RPMI8226 (cell line): ENCODE measurements at regions not wholly inside any gene's neighbourhood (a gene's known extent, or its start where the extent isn't known, plus 50 kb on each side); places are given as distances from the start of the nearest gene placed in this dataset.
"Not testable (repeated sequence)": the region's sequence is repeated elsewhere in the genome, so short reads cannot be mapped to it uniquely, and the experiment has no call there.

ENCODE experiments used
- DNase-seq: peaks from one replicate; pipeline ENCODE4 v3.0.0-alpha.2; 2015

DNA sequence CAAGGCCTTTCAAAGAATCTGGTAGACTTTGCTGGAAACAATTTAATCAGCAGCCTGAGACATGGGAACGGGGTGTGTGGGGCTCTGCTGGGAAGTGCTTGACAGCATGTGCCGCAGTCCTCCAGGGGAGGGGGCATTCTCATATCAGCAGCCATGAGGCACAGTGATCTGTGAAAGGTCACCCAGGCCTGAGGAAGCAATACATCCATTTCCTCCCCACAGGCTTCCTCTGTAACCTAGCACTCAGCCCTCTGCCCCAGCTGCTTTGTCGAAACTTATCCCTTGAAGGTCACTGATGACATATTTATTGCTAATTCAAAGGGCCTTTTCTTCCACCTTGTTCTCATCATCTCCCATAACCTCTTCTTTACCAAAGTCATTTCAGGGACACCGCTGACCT is 103.3 kb downstream of the TNFAIP3 start:
- DNase-seq = no peak

DNA sequence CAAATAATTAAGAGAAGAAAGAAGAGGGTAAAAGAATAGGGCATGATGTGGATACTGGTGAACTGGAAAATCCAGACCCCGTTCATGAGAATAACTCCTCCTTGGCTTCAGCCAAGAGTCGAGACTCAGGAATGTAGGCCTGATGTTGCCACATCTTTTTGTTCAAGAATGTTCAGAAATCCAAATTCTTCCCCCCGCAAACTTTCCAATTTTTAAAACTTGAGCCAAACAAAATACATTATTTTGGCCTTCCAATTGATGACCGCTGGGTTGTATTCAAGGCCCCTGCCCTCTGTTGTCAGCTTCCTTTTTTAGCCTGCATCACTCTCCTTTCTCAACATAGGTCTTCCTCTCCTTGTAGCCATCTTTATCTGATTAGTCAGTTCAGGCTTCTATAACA is 106.1 kb downstream of the TNFAIP3 start:
- DNase-seq = no peak

DNA sequence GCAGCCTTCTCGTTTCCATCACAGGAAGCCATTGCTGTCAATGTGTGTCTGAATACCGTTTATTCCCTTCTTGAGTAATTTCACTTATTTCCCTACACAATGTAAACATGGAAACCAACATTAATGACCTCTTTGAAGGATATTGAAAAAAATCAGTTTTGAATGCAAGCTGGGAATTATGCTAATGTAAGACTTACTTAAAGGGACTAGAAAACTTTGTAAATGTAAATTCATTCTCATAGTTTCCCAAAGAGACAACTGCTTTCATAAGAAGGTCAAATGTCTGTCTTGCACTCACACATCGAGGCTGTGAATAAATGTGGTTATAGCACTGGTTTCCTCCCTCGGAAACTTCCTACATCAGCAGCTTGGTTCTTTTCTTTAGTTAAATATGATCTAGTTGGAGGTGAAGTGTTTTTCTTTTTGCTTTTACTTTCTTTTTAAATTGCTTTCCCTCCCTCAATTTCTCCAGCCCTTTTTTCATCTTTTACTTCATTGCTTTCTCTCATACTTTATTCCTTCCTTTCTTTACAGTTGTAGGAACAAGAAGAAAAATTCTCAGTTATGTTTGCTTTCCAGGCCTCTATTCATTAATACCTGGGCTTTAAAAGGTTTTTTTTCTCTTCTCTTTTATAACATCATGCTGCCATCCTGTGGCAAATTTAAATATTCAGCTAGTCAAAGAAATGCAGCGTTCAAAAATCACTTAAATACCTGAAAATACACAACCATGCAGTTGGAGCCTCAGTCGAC is 108.3 kb downstream of the TNFAIP3 start:
- DNase-seq = peak; percentile 33

DNA sequence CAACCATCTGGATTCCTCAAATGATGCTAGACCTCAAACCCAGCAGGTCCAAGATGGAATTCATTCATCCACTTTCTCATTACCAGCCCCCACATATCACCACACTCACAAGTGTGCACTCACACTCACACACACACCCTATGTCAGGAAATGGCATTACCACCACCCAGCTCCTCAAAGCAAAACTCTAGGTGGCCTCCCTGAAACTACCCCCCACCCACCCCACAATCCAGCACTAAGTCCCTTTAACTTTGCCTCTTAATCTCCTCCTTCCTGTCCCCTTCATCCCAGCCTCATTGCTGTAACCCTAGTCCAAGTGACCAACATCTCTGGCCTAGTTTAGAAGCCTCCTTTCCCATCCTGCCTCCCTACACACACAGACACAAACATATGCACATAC is 109.4 kb downstream of the TNFAIP3 start:
- DNase-seq = no peak

DNA sequence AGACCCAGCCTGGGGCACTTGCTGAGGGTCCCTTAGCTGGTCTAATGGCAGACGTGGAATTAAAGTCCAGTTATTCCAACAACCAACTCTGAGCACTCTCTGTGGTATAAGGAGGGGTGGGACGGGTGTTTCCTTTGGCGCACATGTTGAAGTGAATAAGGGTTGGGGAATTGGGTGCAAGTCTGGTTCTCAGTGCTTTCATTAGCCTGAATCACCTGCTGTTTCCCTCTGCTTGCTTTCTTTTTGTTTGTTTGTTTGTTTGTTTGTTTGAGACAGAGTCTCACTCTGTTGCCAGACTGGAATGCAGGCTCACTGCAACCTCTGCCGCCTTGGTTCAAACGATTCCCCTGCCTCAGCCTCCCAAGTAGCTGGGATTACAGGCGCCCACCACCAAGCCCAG is 110.1 kb downstream of the TNFAIP3 start:
- no peak for DNase-seq

DNA sequence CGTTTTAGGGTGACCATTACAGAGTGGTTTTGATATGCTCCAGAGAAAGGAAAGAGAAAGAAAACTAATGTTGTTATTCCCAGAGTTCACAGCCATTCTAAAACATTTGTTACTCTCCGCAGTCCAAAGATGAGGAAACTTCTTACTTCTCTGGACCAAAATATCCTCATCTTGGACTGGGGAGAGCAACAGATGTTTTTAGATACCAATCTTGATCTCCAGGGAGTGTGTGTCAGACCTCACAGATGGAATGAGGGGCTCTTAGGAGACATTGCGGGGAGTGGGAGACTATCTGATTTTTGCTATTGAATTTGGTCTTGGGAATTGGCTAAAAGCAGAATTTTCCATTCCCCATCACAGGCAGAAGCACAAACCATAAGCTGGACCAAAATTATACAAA is 110.8 kb downstream of the TNFAIP3 start:
- DNase-seq = no peak

DNA sequence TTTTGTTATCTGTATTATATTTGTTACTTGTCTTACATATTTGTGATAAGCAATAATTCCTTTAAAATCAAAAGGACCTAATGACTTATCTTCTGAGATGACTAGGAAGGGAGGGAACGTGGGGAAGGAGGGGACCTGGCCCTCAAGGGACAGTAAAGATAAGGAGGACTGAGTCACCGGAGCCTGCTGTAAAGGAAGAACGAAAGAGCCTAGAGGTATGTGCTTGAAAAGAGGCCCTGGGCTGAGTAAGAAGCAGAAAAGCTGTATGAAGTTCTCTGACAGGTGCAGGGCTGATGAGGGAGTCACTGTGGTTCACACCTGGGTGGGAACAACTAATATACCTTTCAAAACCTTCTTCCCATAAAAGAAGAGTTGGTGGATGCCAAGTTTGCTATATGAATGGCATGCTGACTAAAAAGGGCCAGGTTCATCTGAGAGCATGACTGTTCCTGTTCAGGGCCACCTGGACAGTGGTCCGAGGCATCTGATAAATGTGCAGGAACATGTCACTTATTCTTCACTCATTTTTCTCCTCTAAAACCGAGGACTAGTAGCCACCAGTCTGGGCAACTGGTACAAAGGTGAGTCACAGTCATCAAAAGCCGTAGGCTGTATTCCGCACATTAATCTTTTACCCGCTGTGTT is 111.3 kb downstream of the TNFAIP3 start:
- no peak for DNase-seq

DNA sequence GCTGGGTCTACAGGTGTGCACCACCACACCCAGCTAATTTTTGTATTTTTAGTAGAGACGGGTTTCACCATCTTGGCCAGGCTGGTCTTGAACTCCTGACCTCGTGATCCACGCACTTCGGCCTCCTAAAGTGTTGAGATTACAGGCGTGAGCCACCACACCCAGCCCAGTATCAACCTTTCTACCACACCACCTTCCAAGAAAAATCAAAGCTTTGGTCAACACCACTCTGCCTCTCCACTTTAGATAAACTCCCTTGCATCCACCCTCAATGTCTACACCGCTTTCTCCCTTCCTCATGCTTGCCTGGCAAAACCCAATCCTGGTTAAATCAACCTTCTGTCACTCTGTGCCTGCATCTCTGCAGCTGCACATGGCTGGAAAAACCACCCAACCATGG is 112.2 kb downstream of the TNFAIP3 start:
- not testable (repeated sequence) for DNase-seq

DNA sequence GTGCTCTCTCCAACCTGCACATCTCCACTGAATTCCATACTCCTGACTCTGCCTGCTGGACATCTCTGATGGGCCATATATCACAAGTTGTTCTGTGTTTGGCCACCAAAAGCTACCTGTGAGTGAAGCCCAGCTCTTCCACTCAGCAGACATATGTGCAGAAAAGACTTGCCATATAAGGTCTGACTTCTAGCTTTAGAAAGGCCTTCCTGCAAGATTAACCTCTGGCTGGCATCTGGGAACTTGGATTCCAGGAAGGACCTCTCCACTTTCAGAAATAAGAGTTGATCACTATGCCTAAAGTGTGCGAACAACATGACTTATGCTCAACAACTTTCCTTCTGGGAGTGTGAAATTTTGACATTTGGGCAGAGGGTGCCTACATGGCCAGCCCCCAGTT is 113.7 kb downstream of the TNFAIP3 start:
- DNase-seq = no peak

DNA sequence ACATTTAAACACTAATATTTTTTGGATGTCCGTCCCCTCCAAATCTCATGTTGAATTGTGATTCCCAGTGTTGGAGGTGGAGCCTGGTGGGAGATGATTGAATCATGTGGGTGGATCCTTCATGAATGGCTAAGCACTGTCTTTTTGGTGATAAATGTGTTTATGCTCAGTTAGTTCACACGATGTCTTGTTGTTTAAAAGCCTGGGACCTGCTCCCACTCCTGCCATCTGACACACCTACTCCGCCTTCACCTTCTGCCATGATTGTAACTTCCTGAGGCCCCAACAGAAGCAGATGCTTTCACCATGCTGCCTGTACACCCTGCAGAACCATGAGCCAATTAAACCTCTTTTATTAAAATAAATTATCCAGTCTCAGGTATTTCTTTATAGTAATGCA is 114.7 kb downstream of the TNFAIP3 start:
- DNase-seq = no peak

DNA sequence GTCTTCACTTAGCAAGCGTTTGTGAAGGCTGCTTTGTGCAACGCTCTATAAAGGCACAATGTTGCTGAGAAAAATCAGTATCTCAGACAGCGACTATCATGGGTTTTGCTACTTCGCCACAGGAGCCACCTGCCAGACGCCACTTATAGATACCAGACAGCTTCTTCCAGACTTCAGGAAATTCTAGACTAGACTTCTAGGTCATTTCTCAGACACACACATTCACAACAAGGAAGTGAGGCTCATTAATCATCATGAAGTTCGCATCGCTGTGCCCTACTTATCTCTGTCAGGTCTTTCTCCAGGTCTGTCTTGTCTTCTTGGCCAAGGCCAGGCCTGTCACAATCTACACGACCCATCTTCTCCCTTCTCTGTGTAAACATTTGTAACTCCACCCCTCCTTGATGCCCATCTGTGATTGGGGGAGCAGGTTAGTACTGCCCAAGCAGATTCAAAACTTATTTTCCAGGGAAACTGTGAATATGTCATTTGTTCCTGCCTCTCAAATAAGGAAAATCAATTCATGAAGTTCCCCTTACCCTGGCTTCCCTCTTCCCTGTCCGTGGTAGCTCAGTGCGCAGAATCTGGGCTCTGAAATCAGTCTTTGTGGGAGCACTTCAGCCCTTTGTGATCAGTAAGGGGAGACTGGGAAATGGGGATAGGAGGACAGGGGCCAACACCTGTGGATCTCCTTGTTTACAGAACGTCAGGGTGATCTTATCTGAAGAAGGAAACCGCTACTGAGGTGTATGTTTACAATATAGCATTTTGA is 115.5 kb downstream of the TNFAIP3 start:
- DNase-seq = no peak

DNA sequence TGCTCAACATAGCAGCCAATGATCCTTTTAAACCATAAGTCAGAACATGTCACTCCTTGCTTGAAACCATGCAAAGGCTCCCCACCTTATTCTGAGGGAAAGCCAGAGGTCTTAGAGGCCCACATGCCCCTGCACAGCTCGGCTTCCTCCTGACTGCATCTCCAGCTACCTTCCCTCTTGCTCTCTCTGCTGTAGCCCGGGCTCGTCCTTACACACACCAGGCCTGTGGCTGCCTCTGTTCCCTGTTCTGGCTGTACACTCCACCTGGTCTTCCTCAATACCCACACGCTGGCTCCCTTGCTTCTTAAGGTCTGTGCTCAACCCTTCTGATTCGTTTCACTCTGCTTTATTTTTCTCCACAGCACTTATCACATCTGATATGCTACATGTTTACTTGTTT is 116.2 kb downstream of the TNFAIP3 start:
- DNase-seq = no peak

DNA sequence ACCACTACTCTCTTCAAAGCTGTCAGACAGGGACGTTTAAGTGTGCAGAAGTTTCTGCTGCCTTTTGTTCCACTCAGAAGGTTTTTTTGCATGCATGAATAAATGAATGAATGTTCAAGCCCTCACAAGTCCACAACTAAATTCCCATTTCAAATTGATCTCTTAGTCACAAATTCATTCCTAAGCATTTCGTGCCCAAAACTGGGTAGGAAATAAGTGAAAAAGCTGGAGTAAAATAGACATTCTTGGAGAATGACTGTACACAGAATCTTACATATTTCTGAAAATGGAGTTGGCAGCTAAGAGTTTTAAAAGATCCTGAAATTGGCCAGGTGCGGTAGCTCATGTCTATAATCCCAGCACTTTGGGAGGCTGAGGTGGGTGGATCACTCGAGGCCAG is 117.6 kb downstream of the PERP start:
- DNase-seq = no peak

DNA sequence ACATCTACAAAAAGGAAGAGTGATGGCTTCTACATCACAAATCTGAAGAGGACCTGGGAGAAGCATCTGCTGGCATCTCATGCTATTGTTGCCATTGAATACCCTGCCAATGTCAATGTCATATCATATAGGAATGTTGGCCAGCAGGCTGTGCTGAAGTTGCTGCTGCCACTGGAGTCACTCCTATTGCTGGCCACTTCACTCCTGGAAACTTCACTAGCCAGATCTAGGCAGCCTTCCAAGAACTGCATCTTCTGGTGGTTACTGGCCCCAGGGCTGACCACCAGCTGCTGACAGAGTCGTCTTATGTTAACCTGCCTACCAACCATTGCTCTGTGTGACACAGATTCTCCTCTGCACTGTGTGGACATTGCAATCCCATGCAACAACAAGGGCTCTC is 111.8 kb downstream of the PERP start:
- DNase-seq = no peak

DNA sequence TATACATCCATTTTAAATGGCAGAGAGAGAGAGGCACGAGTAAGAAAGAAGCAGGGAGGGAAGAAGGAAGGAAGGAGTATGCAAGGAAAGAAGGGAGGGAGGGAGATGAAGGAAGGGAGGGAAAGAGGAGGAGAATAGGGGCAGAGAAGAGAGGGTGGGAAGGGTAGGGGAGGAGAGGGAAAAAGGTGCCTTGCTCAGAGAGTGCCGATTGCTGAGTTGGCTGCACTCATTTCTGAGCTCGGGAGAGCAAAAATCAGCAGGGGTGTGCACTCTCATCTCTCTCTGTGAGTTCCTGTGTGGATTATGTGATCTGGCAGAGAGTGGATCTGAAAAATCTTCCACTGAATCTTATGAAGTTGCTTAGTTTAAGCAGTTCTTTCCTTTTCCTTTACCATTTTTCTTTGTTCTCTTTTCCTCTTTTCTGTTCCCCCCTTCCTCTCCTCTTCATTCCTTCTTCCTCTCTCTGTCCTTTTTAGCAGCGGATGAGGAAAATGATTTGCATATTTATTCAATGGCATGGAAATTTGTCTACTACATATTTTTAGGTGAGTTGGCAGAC is 108.7 kb downstream of the PERP start:
- no peak for DNase-seq

DNA sequence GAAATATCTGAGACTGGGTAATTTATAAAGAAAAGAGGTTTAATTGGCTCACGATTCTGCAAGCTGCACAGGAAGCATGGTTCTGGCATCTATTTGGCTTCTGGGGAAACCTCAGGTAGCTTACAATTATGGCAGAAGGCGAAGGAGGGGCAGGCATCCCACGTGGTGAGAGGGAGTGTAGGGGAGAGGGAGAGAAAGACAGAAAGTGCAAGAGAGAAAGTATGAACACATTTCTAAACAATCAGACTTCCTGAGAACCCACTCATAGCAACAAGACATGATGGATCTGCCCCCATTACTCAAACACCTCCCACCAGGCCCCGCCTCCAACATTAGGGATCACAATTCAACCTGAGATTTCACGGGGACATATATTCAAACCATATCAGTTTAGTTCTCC is 107.4 kb downstream of the PERP start:
- DNase-seq = no peak

DNA sequence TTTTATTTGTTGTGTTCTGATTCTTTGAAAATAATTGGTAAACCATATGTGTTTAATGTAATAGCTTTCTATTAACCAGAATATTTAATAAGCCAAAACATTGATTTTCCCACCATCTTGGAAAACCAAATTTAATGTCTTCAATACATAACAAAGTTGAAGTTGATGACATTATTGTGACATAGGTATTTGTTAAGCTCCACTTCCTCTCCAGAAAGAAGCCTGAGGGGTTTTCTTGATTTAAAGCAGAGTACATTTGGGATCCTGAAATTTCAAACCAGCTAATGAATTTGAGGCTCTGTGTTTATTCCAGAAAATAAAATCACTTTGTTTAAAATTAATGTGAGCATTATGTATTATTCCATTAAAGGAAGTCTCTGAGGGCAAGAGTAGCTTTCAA is 106.3 kb downstream of the PERP start:
- DNase-seq = no peak

DNA sequence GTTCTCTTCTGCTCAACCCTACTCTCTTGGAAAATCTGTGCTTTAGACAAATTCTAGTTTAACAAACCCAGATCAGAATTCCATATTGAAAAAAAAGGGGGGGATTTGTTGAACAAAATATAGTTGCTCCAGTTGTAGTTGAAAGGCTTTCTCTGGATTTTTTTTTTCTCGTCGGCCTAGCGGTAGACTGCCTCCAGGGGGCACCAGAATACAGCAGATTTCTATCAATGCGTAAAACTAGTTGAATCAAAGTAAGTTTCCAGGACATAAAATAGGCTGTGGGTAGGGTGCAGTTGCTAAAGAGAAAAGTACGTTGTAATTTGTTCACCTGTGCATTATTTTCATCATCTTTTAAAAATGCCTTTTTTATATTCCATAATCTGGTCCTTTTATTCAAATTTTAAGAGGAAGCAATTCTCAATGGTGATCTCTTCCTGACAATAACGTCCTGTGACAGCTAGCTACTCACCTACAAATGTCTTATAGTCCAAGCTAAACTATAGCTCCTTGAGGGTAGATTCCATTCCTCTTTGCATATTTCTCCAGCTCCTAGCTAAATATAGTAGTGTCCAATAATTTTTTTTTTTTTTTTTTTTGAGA is 105.4 kb downstream of the PERP start:
- peak; percentile 42 for DNase-seq

DNA sequence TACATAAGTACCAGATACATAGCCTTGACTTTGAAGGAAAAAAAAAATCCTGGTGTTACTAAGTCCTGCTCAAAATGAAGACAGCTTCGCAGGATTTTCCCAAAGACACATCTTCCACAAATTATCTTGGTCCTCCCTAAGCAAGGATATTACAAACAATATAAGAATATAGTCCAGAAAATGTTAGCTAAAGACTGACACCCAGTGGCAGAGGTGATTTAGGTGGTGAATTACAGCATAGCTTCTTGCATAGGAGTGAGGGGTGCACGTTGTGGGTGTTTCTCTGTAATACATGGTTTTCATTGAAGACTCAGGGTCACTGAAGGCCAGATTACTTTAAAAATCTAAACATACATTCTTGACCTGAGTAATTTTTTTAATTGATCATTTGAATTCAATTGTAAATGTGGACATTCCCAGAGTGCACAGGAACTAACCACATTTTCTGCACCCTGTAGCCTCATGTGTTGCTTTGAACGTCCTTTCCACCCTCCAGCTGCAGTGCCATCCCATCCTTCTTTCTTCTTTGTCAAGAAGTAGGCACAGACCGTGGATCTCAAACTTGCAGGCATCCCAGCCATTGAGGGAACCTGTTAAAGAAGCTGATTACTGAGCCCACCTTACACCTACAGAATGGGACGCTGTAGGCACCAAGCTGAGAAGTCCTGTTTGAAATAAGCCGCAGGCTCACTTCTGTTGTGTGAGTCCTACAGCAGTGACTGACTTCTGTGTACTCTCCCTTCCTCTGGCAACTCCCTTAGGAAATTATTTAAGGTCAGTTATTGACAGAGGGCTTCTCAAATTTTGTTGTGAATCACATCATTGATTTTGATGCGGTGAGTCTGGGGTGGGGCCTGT is 102.6 kb downstream of the PERP start:
- peak; percentile 28 for DNase-seq

DNA sequence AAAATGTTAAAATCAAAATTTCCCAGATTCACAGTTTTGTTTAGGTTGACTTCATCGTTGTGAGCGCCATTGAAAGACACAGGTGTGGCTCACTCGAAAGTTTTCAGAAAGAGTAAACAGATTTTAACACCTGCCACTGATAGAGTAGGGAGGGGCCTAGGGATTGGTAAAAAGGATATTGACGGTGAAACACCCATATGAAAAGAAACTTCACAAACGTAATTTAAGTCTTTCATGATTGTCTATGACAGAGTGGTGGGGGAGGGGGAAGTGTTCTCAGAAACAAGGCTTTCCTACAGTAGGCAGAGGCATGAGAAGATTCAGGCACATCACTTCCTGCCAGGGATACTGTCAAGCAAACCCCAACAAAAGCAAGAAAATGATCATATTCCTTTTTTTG is 101.4 kb downstream of the PERP start:
- no peak for DNase-seq

DNA sequence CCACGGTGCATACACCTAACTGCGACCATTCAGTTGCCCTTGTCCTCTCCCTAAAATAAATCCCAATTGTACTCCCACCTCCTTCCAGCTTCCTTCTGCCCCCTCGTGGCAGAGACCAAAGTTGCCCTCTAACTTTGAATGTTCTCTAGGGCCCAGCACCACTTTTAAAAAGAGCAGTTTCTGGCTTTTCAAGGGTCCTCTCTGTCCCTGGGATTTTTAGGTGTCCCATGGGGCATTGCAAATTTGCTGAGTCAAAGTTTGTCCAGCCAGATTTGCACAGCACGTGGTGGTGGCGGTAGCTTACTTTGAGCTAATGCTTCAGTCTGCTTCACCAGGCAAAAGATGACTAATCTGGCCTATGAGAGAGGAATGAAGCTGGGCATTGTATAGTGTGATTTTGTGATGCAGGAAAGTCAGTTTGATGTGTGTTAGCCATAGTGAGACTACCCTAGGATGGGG is 100.2 kb downstream of the PERP start:
- peak; percentile 23 for DNase-seq

DNA sequence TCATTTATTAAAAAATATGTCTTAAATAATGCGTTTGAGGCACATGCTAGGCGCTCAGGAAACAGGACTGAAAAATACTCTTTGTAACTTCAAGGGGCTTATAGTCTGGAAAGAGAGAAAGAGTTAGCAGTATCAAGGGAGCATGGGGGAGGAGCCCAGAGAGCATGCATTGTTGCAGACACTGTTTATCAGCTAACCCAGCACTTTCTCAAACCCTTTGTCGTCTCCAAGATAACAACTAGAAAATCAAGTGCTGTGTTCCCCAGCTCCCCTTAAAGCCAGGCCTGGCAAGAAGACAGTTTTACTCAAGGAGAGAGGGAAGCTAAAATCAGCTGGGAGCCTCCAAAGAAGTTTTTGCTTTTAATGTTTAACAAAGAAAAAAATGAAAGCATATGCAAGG is 98.4 kb downstream of the PERP start:
- no peak for DNase-seq
